HG03378 (cell line): ENCODE measurements at regions not wholly inside any gene's neighbourhood (a gene's known extent, or its start where the extent isn't known, plus 50 kb on each side); places are given as distances from the start of the nearest gene placed in this dataset.
"Not testable (repeated sequence)": the region's sequence is repeated elsewhere in the genome, so short reads cannot be mapped to it uniquely, and the experiment has no call there.

Source experiments
- ATAC-seq: cut with Tn5 transposase; IDR thresholded peaks from one replicate; pipeline ENCODE4 v1.9.1; 2021; ENCODE audit warnings: mild to moderate bottlenecking, moderate library complexity; ENCODE audit not compliant: unreplicated experiment

- ATAC-seq = not testable (repeated sequence)
Observed at GRCh38 chr1:200284236-200284635, 125.6 kb downstream of the ZNF281 start.

- no peak for ATAC-seq
Observed at GRCh38 chr1:200282497-200283122, 127.2 kb downstream of the ZNF281 start.

- no peak for ATAC-seq
Observed at GRCh38 chr1:200281201-200281835, 128.5 kb downstream of the ZNF281 start.

GRCh38 chr1:200279810-200280411, 129.9 kb downstream of the ZNF281 start:
- no peak for ATAC-seq

- no peak for ATAC-seq
Observed at GRCh38 chr1:200275816-200276453, 133.9 kb downstream of the ZNF281 start.

GRCh38 chr1:200275415-200275814, 134.4 kb downstream of the ZNF281 start:
- ATAC-seq = no peak

GRCh38 chr1:200274116-200274515, 135.7 kb downstream of the ZNF281 start:
- no peak for ATAC-seq

- no peak for ATAC-seq
Observed at GRCh38 chr1:200272481-200273068, 137.3 kb downstream of the ZNF281 start.

GRCh38 chr1:200269256-200269655, 140.6 kb downstream of the ZNF281 start:
- ATAC-seq = no peak

GRCh38 chr1:200267937-200268336, 141.9 kb downstream of the ZNF281 start:
- ATAC-seq = no peak

GRCh38 chr1:200267458-200267857, 142.4 kb downstream of the ZNF281 start:
- ATAC-seq = no peak

- ATAC-seq = no peak
Observed at GRCh38 chr1:200266871-200267270, 143.0 kb downstream of the ZNF281 start.

- ATAC-seq = no peak
Observed at GRCh38 chr1:200265881-200266280, 144.0 kb downstream of the ZNF281 start.

GRCh38 chr1:200265104-200265503, 144.7 kb downstream of the ZNF281 start:
- ATAC-seq = no peak

GRCh38 chr1:200263203-200263602, 146.6 kb downstream of the ZNF281 start:
- no peak for ATAC-seq

GRCh38 chr1:200262326-200262965, 147.4 kb downstream of the ZNF281 start:
- ATAC-seq = peak; percentile 86

- no peak for ATAC-seq
Observed at GRCh38 chr1:200260597-200261335, 149.1 kb downstream of the ZNF281 start.

GRCh38 chr1:200258447-200259375, 151.1 kb downstream of the ZNF281 start:
- ATAC-seq = peak; percentile 46

- ATAC-seq = no peak
Observed at GRCh38 chr1:200257235-200257634, 152.6 kb downstream of the ZNF281 start.
